SU-DHL-6 (cell line): ENCODE measurements at regions not wholly inside any gene's neighbourhood (a gene's known extent, or its start where the extent isn't known, plus 50 kb on each side); places are given as distances from the start of the nearest gene placed in this dataset.

Experiments used
- H2AFZ ChIP-seq: fragments of 200-600 bp; sonication (generic); 2 replicates; pipeline ENCODE4 v1.6.1; 2014; ENCODE audit warnings: low read depth, mild to moderate bottlenecking, moderate library complexity, mixed read lengths, antibody characterized with exemption, low read length; ENCODE audit not compliant: severe bottlenecking
- H3F3A ChIP-seq: fragments of 200-600 bp; shearing (Covaris generic); 2 replicates; pipeline ENCODE4 v1.6.0; 2016; ENCODE audit warnings: antibody characterized with exemption, mild to moderate bottlenecking; ENCODE audit not compliant: insufficient read depth
- H3K27ac ChIP-seq: fragments of 200-600 bp; sonication (generic); 2 replicates; pipeline ENCODE4 v1.5.1; 2016; ENCODE audit warnings: low read depth, mild to moderate bottlenecking, low read length, moderate library complexity, mixed read lengths
- H3K27me3 ChIP-seq: fragments of 200-600 bp; sonication (generic), shearing (Covaris generic); 2 replicates; pipeline ENCODE4 v1.6.0; 2014; ENCODE audit warnings: mild to moderate bottlenecking, low read length
- H3K36me3 ChIP-seq: fragments of 200-600 bp; sonication (generic); 2 replicates; pipeline ENCODE4 v1.6.1; 2014; ENCODE audit warnings: mild to moderate bottlenecking, low read length, mixed read lengths
- H3K4me2 ChIP-seq: fragments of 300-600, 200-600 bp; shearing (Covaris generic), sonication (generic); 2 replicates; pipeline ENCODE4 v1.6.0; 2014; ENCODE audit warnings: low read length, low read depth, mild to moderate bottlenecking; ENCODE audit not compliant: poor library complexity, severe bottlenecking
- H3K4me3 ChIP-seq: fragments of 200-600 bp; sonication (generic); 2 replicates; pipeline ENCODE4 v1.5.1; 2014; ENCODE audit warnings: antibody characterized with exemption, low read length, mild to moderate bottlenecking, mixed read lengths; ENCODE audit not compliant: insufficient read depth, poor library complexity, severe bottlenecking
- H3K79me2 ChIP-seq: fragments of 200-600 bp; sonication (generic); 2 replicates; pipeline ENCODE4 v1.6.1; 2014; ENCODE audit warnings: mild to moderate bottlenecking, low read length, moderate library complexity; ENCODE audit not compliant: insufficient read depth
- H3K9ac ChIP-seq: fragments of 200-600 bp; sonication (generic); 2 replicates; pipeline ENCODE4 v1.7.0; 2014; ENCODE audit warnings: mild to moderate bottlenecking, low read length
- H3K9me2 ChIP-seq: fragments of 200-600 bp; sonication (generic); replicated peaks from 2 replicates; pipeline ENCODE4 v1.6.1; 2014; ENCODE audit warnings: low read length; ENCODE audit not compliant: insufficient read depth
- H3K9me3 ChIP-seq: fragments of 200-600 bp; sonication (generic); 2 replicates; pipeline ENCODE4 v1.6.1; 2014; ENCODE audit warnings: low read length, mixed read lengths; ENCODE audit not compliant: insufficient read depth
- H4K20me1 ChIP-seq: fragments of 200-600 bp; sonication (generic); 2 replicates; pipeline ENCODE4 v1.6.1; 2014; ENCODE audit warnings: low read depth, mild to moderate bottlenecking, antibody characterized with exemption, low read length, moderate library complexity, mixed read lengths
- CTCF ChIP-seq: fragments of 200-600 bp; sonication (generic); IDR thresholded peaks from one replicate; pipeline ENCODE4 v1.5.1; 2017; ENCODE audit warnings: antibody characterized with exemption, mild to moderate bottlenecking, low read length, moderate library complexity; ENCODE audit not compliant: insufficient read depth, poor library complexity, severe bottlenecking
- EZH2phosphoT487 ChIP-seq: fragments of 200-600 bp; sonication (generic), shearing (Covaris generic); conservative IDR thresholded peaks from 2 replicates; pipeline ENCODE4 v1.6.1; 2018; ENCODE audit warnings: mild to moderate bottlenecking, antibody characterized with exemption, low read length, moderate library complexity, mixed read lengths

GRCh38 chr18:61187971-61188370 is 145.3 kb upstream of the CDH20 start:
- H3K4me3 ChIP-seq = no peak overlapping the region
- H3K27ac ChIP-seq = no peak overlapping the region
- no peaks in the 10 kb centered on the region for H3K36me3 ChIP-seq
- H2AFZ ChIP-seq = no peak overlapping the region
- no peaks in the 10 kb centered on the region for H3K79me2 ChIP-seq
- H3F3A ChIP-seq = no peaks in the 10 kb centered on the region
- no peaks in the 10 kb centered on the region for H4K20me1 ChIP-seq
- no peak overlapping the region for H3K4me2 ChIP-seq
- no peak overlapping the region for H3K9ac ChIP-seq
- H3K9me2 ChIP-seq = no peaks in the 10 kb centered on the region
- no peaks in the 10 kb centered on the region for H3K9me3 ChIP-seq
- no peaks in the 10 kb centered on the region for H3K27me3 ChIP-seq
- no peak for TF ChIP-seq CTCF
- no peak for TF ChIP-seq EZH2phosphoT487

- Histone ChIP-seq H3F3A (no peaks in the 10 kb centered on the region), H3K9me2 (no peaks in the 10 kb centered on the region), H3K27me3 (no peaks in the 10 kb centered on the region), H3K4me3 (no peak overlapping the region), H3K9ac (no peak overlapping the region), H3K27ac (no peak overlapping the region), H4K20me1 (no peaks in the 10 kb centered on the region), H3K4me2 (no peak overlapping the region), H3K9me3 (no peaks in the 10 kb centered on the region), H3K36me3 (no peaks in the 10 kb centered on the region), H3K79me2 (no peaks in the 10 kb centered on the region), H2AFZ (no peak overlapping the region)
- TF ChIP-seq EZH2phosphoT487 (no peak), CTCF (no peak)
These were observed 143.9 kb upstream of the CDH20 start for GRCh38 chr18:61189376-61189775.

- Histone ChIP-seq H3K9ac (no peak overlapping the region), H3K27ac (no peak overlapping the region), H3K27me3 (no peaks in the 10 kb centered on the region), H3K4me2 (no peak overlapping the region), H4K20me1 (no peaks in the 10 kb centered on the region), H3K9me3 (no peaks in the 10 kb centered on the region), H3K36me3 (no peaks in the 10 kb centered on the region), H3K79me2 (no peaks in the 10 kb centered on the region), H2AFZ (no peak overlapping the region), H3K4me3 (no peak overlapping the region), H3K9me2 (no peaks in the 10 kb centered on the region), H3F3A (no peaks in the 10 kb centered on the region)
- TF ChIP-seq CTCF = no peak
These were observed 138.5 kb upstream of the CDH20 start for GRCh38 chr18:61194726-61195125.

- H3K9ac ChIP-seq = no peak overlapping the region
- H3K27ac ChIP-seq = no peak overlapping the region
- TF ChIP-seq EZH2phosphoT487 (no peak), CTCF (no peak)
- H2AFZ ChIP-seq = no peak overlapping the region
- H3F3A ChIP-seq = no peaks in the 10 kb centered on the region
- no peaks in the 10 kb centered on the region for H4K20me1 ChIP-seq
- no peaks in the 10 kb centered on the region for H3K36me3 ChIP-seq
- no peak overlapping the region for H3K4me2 ChIP-seq
- H3K9me3 ChIP-seq = no peaks in the 10 kb centered on the region
- H3K4me3 ChIP-seq = no peak overlapping the region
- no peaks in the 10 kb centered on the region for H3K9me2 ChIP-seq
- H3K79me2 ChIP-seq = no peaks in the 10 kb centered on the region
- no peaks in the 10 kb centered on the region for H3K27me3 ChIP-seq
These were observed 136.5 kb upstream of the CDH20 start for GRCh38 chr18:61196750-61197149.
